ENCODE measurements at regions not wholly inside any gene's neighbourhood (a gene's known extent, or its start where the extent isn't known, plus 50 kb on each side); places are given as distances from the start of the nearest gene placed in this dataset.

- no peak overlapping the region for H3K4me3 ChIP-seq (ENCODE audit: low read depth, low read length)
- no peak for DNase-seq (ENCODE audit: low read depth)
- no peak for TF ChIP-seq CTCF (conservative IDR thresholded peaks at IDR 0.05; ENCODE audit: low read depth, low read length)
Observed at GRCh38 chr10:91080776-91081175, 139.7 kb upstream of the PCGF5 start.

GRCh38 chr10:91082447-91082846 lies 138.0 kb upstream of the PCGF5 start:
- no peak for DNase-seq (ENCODE audit: low read depth)

DNA sequence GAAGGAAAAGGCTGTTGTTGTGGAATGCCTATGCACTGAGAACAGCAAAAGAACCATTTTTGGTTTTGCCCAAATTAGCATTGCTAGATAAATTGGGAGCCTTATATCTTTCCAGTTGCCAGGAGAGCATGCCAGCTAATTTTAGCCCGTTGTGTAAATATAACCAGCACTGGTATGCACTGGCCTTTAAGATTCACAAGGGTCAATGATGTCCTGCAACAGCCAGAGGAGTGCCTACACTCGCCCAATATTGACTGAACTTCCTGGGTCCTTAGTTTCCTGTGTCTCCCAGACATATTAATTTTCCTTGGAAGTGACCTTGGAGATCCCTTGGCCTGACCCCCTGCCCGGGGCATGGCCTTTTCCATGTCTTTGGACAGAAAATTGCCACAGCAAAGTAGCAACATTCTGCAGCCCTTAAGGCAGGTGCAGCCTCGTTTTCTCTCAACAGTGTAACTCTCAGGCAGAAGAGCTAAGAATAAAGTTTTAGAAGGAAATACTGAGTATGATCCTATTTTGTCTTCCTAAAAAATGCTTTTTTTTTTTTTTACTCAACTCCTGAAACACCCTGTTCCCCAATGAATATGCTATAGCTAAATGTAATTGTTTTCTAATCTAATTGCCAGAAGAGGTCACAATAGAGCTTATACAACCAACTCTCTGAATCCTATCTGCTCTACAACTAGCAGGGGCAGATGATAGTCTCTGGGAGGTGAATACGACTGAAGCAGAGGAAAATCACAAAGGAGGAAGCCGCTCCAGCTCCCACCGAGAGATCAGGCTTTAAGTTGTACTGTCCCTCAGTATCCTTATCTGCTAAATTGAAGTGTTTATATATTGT lies 131.9 kb upstream of the PCGF5 start:
- no peak overlapping the region for H3K4me3 ChIP-seq (ENCODE audit: low read depth, low read length)
- TF ChIP-seq CTCF (conservative IDR thresholded peaks at IDR 0.05; ENCODE audit: low read depth, low read length): peak; percentile 33
- peak; percentile 63 for DNase-seq (ENCODE audit: low read depth)

More at GRCh38 chr10:91082447-91082846, 138.0 kb upstream of the PCGF5 start:
- TF ChIP-seq CTCF (conservative IDR thresholded peaks at IDR 0.05; ENCODE audit: low read depth, low read length): no peak
- H3K4me3 ChIP-seq (ENCODE audit: low read depth, low read length): no peak overlapping the region

DNA sequence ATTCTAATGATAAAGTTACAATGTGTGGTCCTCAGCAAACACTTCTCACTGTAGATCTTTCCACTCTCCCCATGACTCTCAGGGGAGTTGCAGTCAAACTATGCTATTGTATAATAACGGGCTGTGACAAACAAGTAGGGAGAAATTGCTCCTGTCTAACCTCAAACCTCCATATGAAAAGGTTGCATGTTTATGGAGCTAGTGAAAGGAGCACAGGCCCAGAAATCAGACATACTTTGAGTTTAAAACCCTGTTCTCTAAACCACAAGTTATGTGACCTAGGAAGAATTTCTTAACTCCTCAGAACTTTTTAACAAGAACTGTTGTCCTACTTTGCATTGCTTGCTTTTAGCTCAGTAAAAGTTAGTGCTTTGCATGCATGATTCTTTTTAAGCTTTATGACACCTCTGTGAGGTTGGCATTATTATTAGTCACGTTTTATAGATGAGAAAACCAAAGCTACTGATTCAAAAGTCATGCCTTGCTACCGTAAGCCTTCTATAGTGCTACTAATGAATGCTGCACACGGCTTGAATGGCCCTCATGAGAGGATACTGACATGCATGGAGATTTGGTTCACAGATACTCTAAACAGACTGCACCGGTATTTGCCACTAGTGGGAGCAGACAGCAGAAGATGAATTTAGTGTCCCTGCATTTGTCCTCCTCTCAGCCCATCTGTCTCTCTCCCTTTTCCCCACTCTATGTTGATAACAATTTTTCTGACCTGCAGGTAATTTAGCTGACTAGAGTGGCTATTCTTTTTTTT lies 129.5 kb upstream of the PCGF5 start:
- peak; percentile 61 for DNase-seq (ENCODE audit: low read depth)
- TF ChIP-seq CTCF (conservative IDR thresholded peaks at IDR 0.05; ENCODE audit: low read depth, low read length): peak; percentile 62
- H3K4me3 ChIP-seq (ENCODE audit: low read depth, low read length): no peak overlapping the region

- no peak for DNase-seq (ENCODE audit: low read depth)
Observed at GRCh38 chr10:91091780-91092179, 128.7 kb upstream of the PCGF5 start.

DNA sequence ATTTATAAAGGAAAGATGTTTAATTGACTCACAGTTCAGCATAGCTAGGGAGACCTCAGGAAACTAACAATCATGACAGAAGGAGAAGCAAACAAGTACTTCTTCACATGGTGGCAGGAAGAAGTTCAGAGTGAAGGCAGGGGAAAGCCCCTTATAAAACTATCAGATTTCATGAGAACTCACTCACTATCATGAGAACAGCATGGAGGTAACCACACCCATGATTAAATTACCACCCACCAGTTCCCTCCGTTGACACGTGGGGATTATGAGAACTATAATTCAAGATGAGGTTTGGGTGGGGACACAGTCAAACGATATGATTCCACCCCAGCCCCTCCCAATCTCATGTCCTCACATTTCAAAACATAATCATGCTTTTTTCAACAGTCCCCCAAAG lies 124.2 kb upstream of the PCGF5 start:
- TF ChIP-seq CTCF (conservative IDR thresholded peaks at IDR 0.05; ENCODE audit: low read depth, low read length): no peak
- no peak for DNase-seq (ENCODE audit: low read depth)
- H3K4me3 ChIP-seq (ENCODE audit: low read depth, low read length): no peak overlapping the region

More at GRCh38 chr10:91091780-91092179, 128.7 kb upstream of the PCGF5 start:
- no peak for TF ChIP-seq CTCF (conservative IDR thresholded peaks at IDR 0.05; ENCODE audit: low read depth, low read length)
- H3K4me3 ChIP-seq (ENCODE audit: low read depth, low read length): no peak overlapping the region
